H9 (cell line): ENCODE measurements at regions not wholly inside any gene's neighbourhood (a gene's known extent, or its start where the extent isn't known, plus 50 kb on each side); places are given as distances from the start of the nearest gene placed in this dataset.

Experiments used
- DNase-seq: peaks from one replicate; pipeline ENCODE4 v3.0.0-alpha.2; 2017
- H2AFZ ChIP-seq: one replicate; pipeline ENCODE4 v1.6.1; 2013; ENCODE audit warnings: mild to moderate bottlenecking, low read length, control low read depth, moderate library complexity
- H2AK5ac ChIP-seq: 2 replicates; pipeline ENCODE4 v1.6.1; 2013; ENCODE audit warnings: low read length, control low read depth, mixed read lengths; ENCODE audit not compliant: insufficient read length
- H2BK120ac ChIP-seq: one replicate; pipeline ENCODE4 v1.6.1; 2013; ENCODE audit warnings: low read depth, mild to moderate bottlenecking, low read length, control low read depth, inconsistent platforms; ENCODE audit not compliant: poor library complexity, severe bottlenecking
- H2BK12ac ChIP-seq: 2 replicates; pipeline ENCODE4 v1.6.1; 2013; ENCODE audit warnings: low read length, control low read depth, mixed read lengths, low read depth; ENCODE audit not compliant: insufficient read length
- H2BK15ac ChIP-seq: 2 replicates; pipeline ENCODE4 v1.6.1; 2013; ENCODE audit warnings: low read depth, low read length, control low read depth
- H2BK20ac ChIP-seq: one replicate; pipeline ENCODE4 v1.6.1; 2013; ENCODE audit warnings: low read depth, mild to moderate bottlenecking, low read length, control low read depth, inconsistent platforms; ENCODE audit not compliant: poor library complexity, severe bottlenecking
- H2BK5ac ChIP-seq: 2 replicates; pipeline ENCODE4 v1.6.1; 2013; ENCODE audit warnings: low read length, control low read depth, mixed read lengths; ENCODE audit not compliant: insufficient read length
- H3K14ac ChIP-seq: 2 replicates; pipeline ENCODE4 v1.6.1; 2013; ENCODE audit warnings: low read length, control low read depth; ENCODE audit not compliant: insufficient read depth
- H3K18ac ChIP-seq: 2 replicates; pipeline ENCODE4 v1.6.1; 2013; ENCODE audit warnings: low read depth, mild to moderate bottlenecking, mixed read lengths, low read length, control low read depth; ENCODE audit not compliant: insufficient read length
- H3K23ac ChIP-seq: 2 replicates; pipeline ENCODE4 v1.6.1; 2013; ENCODE audit warnings: low read length, control low read depth, mixed read lengths, low read depth; ENCODE audit not compliant: insufficient read length
- H3K23me2 ChIP-seq: 2 replicates; pipeline ENCODE4 v1.6.1; 2013; ENCODE audit warnings: low read depth, mild to moderate bottlenecking, mixed read lengths, low read length, control low read depth; ENCODE audit not compliant: insufficient read length, poor library complexity, severe bottlenecking
- H3K27ac ChIP-seq: 2 replicates; pipeline ENCODE4 v1.5.1; 2013; ENCODE audit warnings: low read length, control low read depth, mixed read lengths, low read depth; ENCODE audit not compliant: insufficient read length
- H3K27me3 ChIP-seq: 2 replicates; pipeline ENCODE4 v1.6.1; 2013; ENCODE audit warnings: low read length, control low read depth, inconsistent platforms; ENCODE audit not compliant: insufficient read depth
- H3K4ac ChIP-seq: 2 replicates; pipeline ENCODE4 v1.6.1; 2013; ENCODE audit warnings: low read depth, mild to moderate bottlenecking, control low read depth, inconsistent platforms, low read length, moderate library complexity
- H3K4me1 ChIP-seq: 2 replicates; pipeline ENCODE4 v1.6.1; 2013; ENCODE audit warnings: low read length, control low read depth, inconsistent platforms; ENCODE audit not compliant: insufficient read depth
- H3K4me2 ChIP-seq: 2 replicates; pipeline ENCODE4 v1.6.1; 2013; ENCODE audit warnings: low read length, control low read depth, mixed read lengths; ENCODE audit not compliant: insufficient read length, insufficient read depth
- H3K56ac ChIP-seq: 2 replicates; pipeline ENCODE4 v1.6.1; 2013; ENCODE audit warnings: low read depth, mild to moderate bottlenecking, mixed read lengths, low read length, control low read depth; ENCODE audit not compliant: insufficient read length
- H3K79me1 ChIP-seq: 2 replicates; pipeline ENCODE4 v1.6.1; 2013; ENCODE audit warnings: low read depth, mild to moderate bottlenecking, moderate library complexity, low read length, control low read depth, inconsistent platforms; ENCODE audit not compliant: insufficient read depth, poor library complexity, severe bottlenecking
- H3K79me2 ChIP-seq: 2 replicates; pipeline ENCODE4 v1.6.1; 2013; ENCODE audit warnings: low read length, control low read depth, inconsistent platforms; ENCODE audit not compliant: insufficient read depth
- H3K9ac ChIP-seq: 2 replicates; pipeline ENCODE4 v1.6.1; 2013; ENCODE audit warnings: low read length, control low read depth, mixed read lengths; ENCODE audit not compliant: insufficient read length; ENCODE audit errors: extremely low read depth
- H3K9me3 ChIP-seq: one replicate; pipeline ENCODE4 v1.6.1; 2013; ENCODE audit warnings: low read depth, low read length, inconsistent platforms; ENCODE audit not compliant: control insufficient read depth
- H3T11ph ChIP-seq: one replicate; pipeline ENCODE4 v1.6.1; 2013; ENCODE audit warnings: mild to moderate bottlenecking, low read length, control low read depth, inconsistent platforms
- H4K20me1 ChIP-seq: one replicate; pipeline ENCODE4 v1.6.1; 2013; ENCODE audit not compliant: control insufficient read depth, insufficient read length, insufficient read depth
- H4K5ac ChIP-seq: 2 replicates; pipeline ENCODE4 v1.6.1; 2013; ENCODE audit warnings: low read depth, mild to moderate bottlenecking, mixed read lengths, low read length, control low read depth; ENCODE audit not compliant: insufficient read length
- H4K8ac ChIP-seq: replicated peaks from 2 replicates; pipeline ENCODE4 v1.6.1; 2013; ENCODE audit warnings: low read length, control low read depth, mixed read lengths, low read depth; ENCODE audit not compliant: insufficient read length
- H4K91ac ChIP-seq: 2 replicates; pipeline ENCODE4 v1.6.1; 2013; ENCODE audit warnings: low read depth, mild to moderate bottlenecking, moderate library complexity, mixed read lengths, low read length, control low read depth; ENCODE audit not compliant: insufficient read length
- H3K27ac Mint-ChIP-seq, 3 experiments: 2 replicates in 2 of 3; 3 replicates in 1 of 3; pipeline ENCODE4 v1.8.0; 2020 to 2021; ENCODE audit warnings: mixed read lengths in 3 of 3, mild to moderate bottlenecking in 1 of 3, moderate library complexity in 1 of 3
- H3K27me3 Mint-ChIP-seq: 2 replicates; pipeline ENCODE4 v1.8.0; 2021; ENCODE audit warnings: low read depth, mild to moderate bottlenecking, moderate library complexity, mixed read lengths
- H3K36me3 Mint-ChIP-seq, 3 experiments: 2 replicates in 2 of 3; 3 replicates in 1 of 3; pipeline ENCODE4 v1.8.0; 2020 to 2021; ENCODE audit warnings: low read depth in 3 of 3, mixed read lengths in 3 of 3; ENCODE audit not compliant: insufficient read depth in 1 of 3
- H3K4me1 Mint-ChIP-seq, 2 experiments: 2 replicates each; pipeline ENCODE4 v1.8.0; 2020; ENCODE audit warnings: mixed read lengths in 2 of 2
- H3K4me3 Mint-ChIP-seq, 2 experiments: 2 replicates in 1 of 2; 3 replicates in 1 of 2; pipeline ENCODE4 v1.8.0; 2020 to 2021; ENCODE audit warnings: mild to moderate bottlenecking in 2 of 2, mixed read lengths in 2 of 2, moderate library complexity in 1 of 2
- H3K9me3 Mint-ChIP-seq, 2 experiments: 2 replicates in 1 of 2; 3 replicates in 1 of 2; pipeline ENCODE4 v1.8.0; 2020; ENCODE audit warnings: mild to moderate bottlenecking in 2 of 2, mixed read lengths in 2 of 2, moderate library complexity in 1 of 2
- CTCF ChIP-seq: fragments of 200-600 bp; sonication (generic); conservative IDR thresholded peaks from 3 replicates; pipeline ENCODE4 v1.8.0; 2021; ENCODE audit warnings: antibody characterized with exemption, mild to moderate bottlenecking
- WGBS: extraction: QIAGEN DNeasy Blood & Tissue Kit; methylation state at CpG from one replicate; pipeline ENCODE4 v1.1.7; 2013; ENCODE audit warnings: missing lambda C conversion rate, low lambda C conversion rate, mixed read lengths; ENCODE audit not compliant: insufficient read length; ENCODE audit errors: extremely low coverage; 5-methylcytosine and 5-hydroxymethylcytosine counted together

GRCh38 chrX:79259073-79259689, 108.0 kb downstream of the ITM2A start:
- H4K20me1 ChIP-seq: no peaks in the 10 kb centered on the region
- no peak overlapping the region for H3K9ac ChIP-seq
- no peak for TF ChIP-seq CTCF
- no peak overlapping the region for H3K18ac ChIP-seq
- no peak overlapping the region for H4K5ac ChIP-seq
- H3K27me3 ChIP-seq: no peaks in the 10 kb centered on the region
- H2BK20ac ChIP-seq: no peak overlapping the region
- Mint-ChIP-seq H3K36me3 (peaks cover 0 to 3% (median 0%) of the 10 kb centered on the region in 3 experiments; a peak in 1 of 7 replicates), H3K9me3 (peaks cover 54 to 57% of the 10 kb centered on the region in 2 experiments), H3K4me1 (no peaks in the 10 kb centered on the region), H3K4me3 (no peak overlapping the region), H3K27me3 (no peaks in the 10 kb centered on the region), H3K27ac (no peak overlapping the region)
- no peak for DNase-seq
- H2BK5ac ChIP-seq: no peak overlapping the region
- H3K27ac ChIP-seq: no peak overlapping the region
- no peaks in the 10 kb centered on the region for H3K4me1 ChIP-seq
- no peak overlapping the region for H2BK120ac ChIP-seq
- H3K14ac ChIP-seq: no peak overlapping the region
- no peak overlapping the region for H2AK5ac ChIP-seq
- H2BK12ac ChIP-seq: no peak overlapping the region
- peaks cover 6% of the 10 kb centered on the region for H3K9me3 ChIP-seq
- H4K91ac ChIP-seq: no peak overlapping the region
- no peak overlapping the region for H3K56ac ChIP-seq
- no peaks in the 10 kb centered on the region for H3K79me1 ChIP-seq
- H4K8ac ChIP-seq: no peak overlapping the region
- H3K23me2 ChIP-seq: no peaks in the 10 kb centered on the region
- no peak overlapping the region for H2AFZ ChIP-seq
- no peaks in the 10 kb centered on the region for H3K79me2 ChIP-seq
- no peak overlapping the region for H3K23ac ChIP-seq
- H2BK15ac ChIP-seq: no peak overlapping the region
- H3K4me2 ChIP-seq: no peak overlapping the region
- WGBS: no CpG with 5 or more reads among the region's 2 CpGs
- no peak overlapping the region for H3T11ph ChIP-seq
- H3K4ac ChIP-seq: no peak overlapping the region
